NCI-H748 (cell line): ENCODE measurements at regions not wholly inside any gene's neighbourhood (a gene's known extent, or its start where the extent isn't known, plus 50 kb on each side); places are given as distances from the start of the nearest gene placed in this dataset.

Experiments used
- DNase-seq: peaks from one replicate; lab custom pipeline; 2025; ENCODE audit not compliant: unreplicated experiment; lab: John Stamatoyannopoulos, UW

- no peak for DNase-seq
These were observed 293.5 kb downstream of the MN1 start for GRCh38 chr22:27507935-27508526.

DNA sequence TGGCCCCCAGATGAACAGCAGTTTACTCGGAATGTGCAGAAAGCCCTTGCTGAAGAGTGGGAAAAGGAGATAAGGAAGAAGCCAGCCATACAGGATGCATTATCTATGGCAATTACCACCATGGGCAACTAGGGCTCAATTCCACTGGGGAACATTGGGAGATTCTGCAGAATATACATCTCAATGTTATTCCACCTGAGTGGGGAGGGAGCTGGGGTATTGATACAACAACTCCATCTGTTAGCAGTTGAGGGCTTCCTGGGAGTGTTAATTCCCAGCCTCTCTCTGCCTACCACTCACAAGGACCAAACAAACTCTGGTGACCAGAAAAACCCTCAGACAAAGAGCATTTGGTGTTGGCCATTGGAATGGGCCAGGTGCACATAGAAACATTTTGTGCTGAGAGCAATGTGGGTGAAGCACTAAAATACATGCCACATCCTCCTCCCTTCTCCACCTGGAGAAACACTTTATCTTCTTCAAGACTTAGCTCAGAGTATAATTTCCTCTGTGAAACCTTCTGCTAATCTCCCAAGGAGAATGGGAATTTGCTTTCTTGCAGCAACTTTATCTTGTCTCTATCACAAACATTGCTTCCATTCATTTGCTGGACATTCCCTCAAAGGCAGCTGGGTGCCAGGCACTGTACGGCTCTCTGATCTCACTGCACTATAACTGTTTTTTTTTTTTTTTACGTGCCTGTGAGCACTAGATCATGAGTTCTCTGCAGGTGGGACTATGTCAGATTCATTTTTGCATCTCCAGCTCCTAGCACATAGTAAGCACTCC, 292.2 kb downstream of the MN1 start:
- DNase-seq: no peak

GRCh38 chr22:27510024-27510423, 291.5 kb downstream of the MN1 start:
- no peak for DNase-seq

DNA sequence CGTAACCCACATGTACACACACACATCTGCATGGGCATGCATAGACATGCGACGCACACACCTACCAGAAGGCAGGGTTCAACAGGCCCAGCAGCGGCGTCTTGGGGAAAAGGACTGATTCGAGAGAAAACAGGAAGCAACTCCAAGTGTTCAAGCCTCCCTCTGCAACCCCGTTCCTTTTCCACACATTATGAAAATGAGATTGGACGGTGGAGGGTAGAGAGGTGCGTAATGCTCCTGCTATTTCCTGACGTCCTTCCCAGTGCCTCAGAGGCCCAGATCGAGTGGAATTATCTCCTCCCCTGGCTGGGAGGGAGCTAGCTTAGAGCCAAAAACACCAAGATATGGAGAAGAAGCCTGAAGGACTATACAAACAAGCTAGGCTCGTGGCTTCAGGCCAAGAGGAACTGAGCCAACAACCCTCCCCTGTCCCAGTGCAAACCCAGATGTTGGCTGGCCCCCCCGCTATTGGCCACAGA, 289.2 kb downstream of the MN1 start:
- no peak for DNase-seq

DNA sequence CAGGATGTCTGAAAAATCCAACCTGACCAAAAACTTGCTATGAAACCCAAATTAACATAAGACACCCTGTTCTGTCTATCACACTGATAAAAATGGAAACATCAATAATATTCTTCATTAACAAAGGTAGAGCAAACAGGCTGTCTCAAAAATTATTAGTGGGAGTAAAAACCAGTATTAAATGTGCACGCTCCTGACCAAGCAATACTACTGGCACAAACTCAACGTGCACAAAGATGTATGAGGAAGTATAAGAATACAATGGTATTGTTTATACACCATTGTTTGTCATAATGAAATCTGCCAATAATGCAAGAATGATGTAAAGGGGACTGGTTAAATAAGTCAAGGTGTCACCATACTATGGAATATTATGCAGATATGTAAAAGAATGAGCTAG, 288.5 kb downstream of the MN1 start:
- DNase-seq: no peak

- DNase-seq: no peak
These were observed 286.7 kb downstream of the MN1 start for GRCh38 chr22:27514601-27515523.

- DNase-seq: no peak
These were observed 284.0 kb downstream of the MN1 start for GRCh38 chr22:27517361-27518155.

GRCh38 chr22:27518531-27519340, 282.8 kb downstream of the MN1 start:
- DNase-seq: no peak

DNA sequence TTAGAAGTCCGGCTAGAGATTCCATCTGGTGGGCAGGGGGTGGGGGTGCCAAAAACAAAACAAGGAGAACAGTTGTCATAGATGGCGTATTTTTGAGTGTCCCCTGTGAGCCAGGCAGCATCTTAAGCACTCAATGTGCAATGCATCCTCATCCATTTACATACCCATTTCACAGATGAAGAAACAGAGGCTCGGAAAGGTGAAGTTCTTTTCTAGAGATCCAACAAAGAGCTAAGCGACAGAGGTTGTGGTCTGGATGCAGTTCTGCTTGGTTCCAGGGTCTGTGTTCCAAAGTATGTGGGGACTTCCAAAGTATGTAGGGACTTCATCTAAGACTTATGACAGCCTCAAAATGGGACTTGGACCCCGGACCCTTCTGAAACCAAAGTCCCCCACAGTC, 277.8 kb downstream of the MN1 start:
- no peak for DNase-seq

DNA sequence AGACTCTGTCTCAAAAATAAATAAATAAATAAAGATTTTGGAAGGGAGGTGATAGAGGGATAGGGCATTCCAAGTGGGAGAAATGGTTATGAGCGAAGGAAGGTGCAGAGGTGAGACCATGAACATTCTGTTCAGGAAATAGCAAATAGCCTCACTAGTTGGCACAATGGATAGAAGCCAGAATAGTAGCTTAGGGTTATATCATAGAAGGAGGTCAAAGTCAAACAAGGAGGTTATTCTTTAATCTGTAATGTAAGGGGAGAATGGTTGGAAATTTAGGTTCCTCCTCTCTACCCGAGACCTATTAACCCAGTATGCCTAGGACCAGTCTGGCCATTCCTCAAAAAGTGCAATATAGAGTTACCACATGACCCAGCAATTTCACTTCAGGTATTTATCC, 275.8 kb downstream of the MN1 start:
- DNase-seq: no peak

- DNase-seq: no peak
These were observed 274.7 kb downstream of the MN1 start for GRCh38 chr22:27526901-27527300.

GRCh38 chr22:27531782-27532530, 269.6 kb downstream of the MN1 start:
- DNase-seq: no peak

GRCh38 chr22:27533105-27533745, 268.3 kb downstream of the MN1 start:
- no peak for DNase-seq

GRCh38 chr22:27534720-27535125, 266.8 kb downstream of the MN1 start:
- no peak for DNase-seq

- no peak for DNase-seq
These were observed 266.1 kb downstream of the MN1 start for GRCh38 chr22:27535452-27535851.

DNA sequence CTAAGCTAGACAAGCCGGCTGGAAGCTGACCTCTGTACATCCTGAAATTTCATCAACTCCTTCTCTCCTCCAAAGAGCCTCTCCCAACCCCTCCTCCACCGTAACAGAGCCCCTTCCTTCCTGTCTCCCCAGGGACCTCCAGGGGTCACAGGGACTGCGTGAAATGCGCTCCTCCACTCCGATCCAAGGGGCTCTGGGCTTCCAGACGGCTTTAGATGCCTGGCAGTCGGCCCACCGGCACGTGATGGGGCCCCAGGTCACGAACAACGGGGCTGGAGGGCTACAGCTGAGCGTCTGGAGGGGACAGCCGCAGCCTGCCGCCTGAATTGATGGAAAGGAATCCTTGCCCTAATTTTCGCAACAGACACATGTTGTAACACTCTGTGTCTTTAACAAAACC, 264.1 kb downstream of the MN1 start:
- DNase-seq: peak; percentile 23

DNA sequence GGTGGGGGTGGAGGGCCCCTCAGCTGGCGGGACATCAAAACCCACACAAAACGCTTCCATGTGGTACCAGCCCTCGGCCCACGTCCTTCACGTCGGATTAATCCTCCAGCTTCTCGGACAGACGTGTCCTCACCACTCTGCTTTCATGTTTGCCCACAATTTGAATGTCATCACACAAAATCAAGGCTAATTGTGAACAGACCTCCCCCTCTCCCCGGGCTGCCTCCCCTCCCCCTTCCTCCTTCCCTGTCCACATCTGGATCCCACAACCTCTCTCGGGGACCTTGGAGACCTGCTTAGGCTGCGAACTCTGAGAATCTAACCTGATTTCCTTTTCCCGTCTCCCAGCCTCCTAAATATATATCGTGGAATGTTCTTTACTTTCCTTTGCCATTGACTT, 262.9 kb downstream of the MN1 start:
- DNase-seq: no peak

DNA sequence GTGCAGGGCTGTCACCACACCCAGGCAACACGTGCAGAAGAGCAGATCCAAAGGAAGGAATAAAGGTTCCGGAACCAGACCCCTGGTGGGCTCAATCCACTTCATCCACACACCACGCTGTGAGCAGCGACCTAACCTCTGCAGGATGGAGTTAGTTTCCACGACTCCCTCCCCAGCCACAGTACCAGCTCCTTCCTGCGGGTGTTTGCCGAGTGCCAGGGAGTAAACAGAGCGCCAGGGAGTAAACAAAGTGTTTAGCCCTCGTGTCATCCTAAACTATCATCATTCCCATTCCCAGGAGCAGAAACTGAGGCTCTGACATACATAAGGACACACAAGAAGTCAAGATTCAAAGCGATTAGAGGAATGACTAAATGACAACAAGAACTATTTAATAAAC, 261.3 kb downstream of the MN1 start:
- DNase-seq: no peak
